ENCODE measurements at regions not wholly inside any gene's neighbourhood (a gene's known extent, or its start where the extent isn't known, plus 50 kb on each side); places are given as distances from the start of the nearest gene placed in this dataset.

- no peak for ATAC-seq
These were observed 635.0 kb downstream of the QKI start for GRCh38 chr6:164049517-164049988.

GRCh38 chr6:164048840-164049516, 634.5 kb downstream of the QKI start:
- TF ChIP-seq ISL1 (CRISPR knock-in tag; IDR thresholded peaks at IDR 0.05) (no peak), ZFP30 (CRISPR knock-in tag; IDR thresholded peaks at IDR 0.05) (no peak), OSR1 (CRISPR knock-in tag; IDR thresholded peaks at IDR 0.05) (no peak), CREB5 (CRISPR knock-in tag; IDR thresholded peaks at IDR 0.05; ENCODE audit: low read depth) (no peak), ARNTL (CRISPR knock-in tag; IDR thresholded peaks at IDR 0.05; ENCODE audit: borderline replicate concordance, low read depth) (no peak), TOX (CRISPR knock-in tag; IDR thresholded peaks at IDR 0.05; ENCODE audit: borderline replicate concordance) (no peak), ZFP3 (CRISPR knock-in tag; IDR thresholded peaks at IDR 0.05) (no peak), PPARA (CRISPR knock-in tag; IDR thresholded peaks at IDR 0.05; ENCODE audit: borderline replicate concordance) (no peak), ZNF8 (CRISPR knock-in tag; IDR thresholded peaks at IDR 0.05) (no peak), BACH2 (CRISPR knock-in tag; IDR thresholded peaks at IDR 0.05; ENCODE audit: borderline replicate concordance) (no peak), CSRNP3 (CRISPR knock-in tag; IDR thresholded peaks at IDR 0.05) (no peak), TCF4 (CRISPR knock-in tag; IDR thresholded peaks at IDR 0.05; ENCODE audit: borderline replicate concordance) (no peak), ZNF565 (CRISPR knock-in tag; conservative IDR thresholded peaks at IDR 0.05; ENCODE audit: low read depth) (no peak), ZC3H10 (CRISPR knock-in tag; IDR thresholded peaks at IDR 0.05) (no peak), CSDC2 (CRISPR knock-in tag; IDR thresholded peaks at IDR 0.05) (no peak), ESRRG (CRISPR knock-in tag; IDR thresholded peaks at IDR 0.05) (no peak), SNAI2 (CRISPR knock-in tag; IDR thresholded peaks at IDR 0.05) (no peak)
- TF ChIP-seq, protein P1, sequence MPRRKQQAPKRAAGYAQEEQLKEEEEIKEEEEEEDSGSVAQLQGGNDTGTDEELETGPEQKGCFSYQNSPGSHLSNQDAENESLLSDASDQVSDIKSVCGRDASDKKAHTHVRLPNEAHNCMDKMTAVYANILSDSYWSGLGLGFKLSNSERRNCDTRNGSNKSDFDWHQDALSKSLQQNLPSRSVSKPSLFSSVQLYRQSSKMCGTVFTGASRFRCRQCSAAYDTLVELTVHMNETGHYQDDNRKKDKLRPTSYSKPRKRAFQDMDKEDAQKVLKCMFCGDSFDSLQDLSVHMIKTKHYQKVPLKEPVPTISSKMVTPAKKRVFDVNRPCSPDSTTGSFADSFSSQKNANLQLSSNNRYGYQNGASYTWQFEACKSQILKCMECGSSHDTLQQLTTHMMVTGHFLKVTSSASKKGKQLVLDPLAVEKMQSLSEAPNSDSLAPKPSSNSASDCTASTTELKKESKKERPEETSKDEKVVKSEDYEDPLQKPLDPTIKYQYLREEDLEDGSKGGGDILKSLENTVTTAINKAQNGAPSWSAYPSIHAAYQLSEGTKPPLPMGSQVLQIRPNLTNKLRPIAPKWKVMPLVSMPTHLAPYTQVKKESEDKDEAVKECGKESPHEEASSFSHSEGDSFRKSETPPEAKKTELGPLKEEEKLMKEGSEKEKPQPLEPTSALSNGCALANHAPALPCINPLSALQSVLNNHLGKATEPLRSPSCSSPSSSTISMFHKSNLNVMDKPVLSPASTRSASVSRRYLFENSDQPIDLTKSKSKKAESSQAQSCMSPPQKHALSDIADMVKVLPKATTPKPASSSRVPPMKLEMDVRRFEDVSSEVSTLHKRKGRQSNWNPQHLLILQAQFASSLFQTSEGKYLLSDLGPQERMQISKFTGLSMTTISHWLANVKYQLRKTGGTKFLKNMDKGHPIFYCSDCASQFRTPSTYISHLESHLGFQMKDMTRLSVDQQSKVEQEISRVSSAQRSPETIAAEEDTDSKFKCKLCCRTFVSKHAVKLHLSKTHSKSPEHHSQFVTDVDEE (CRISPR knock-in tag; IDR thresholded peaks at IDR 0.05): no peak

More at GRCh38 chr6:164049517-164049988, 635.0 kb downstream of the QKI start:
- TF ChIP-seq PATZ1 (CRISPR knock-in tag; IDR thresholded peaks at IDR 0.05; ENCODE audit: borderline replicate concordance) (no peak), OSR1 (CRISPR knock-in tag; IDR thresholded peaks at IDR 0.05) (no peak), SNAI2 (CRISPR knock-in tag; IDR thresholded peaks at IDR 0.05) (no peak), RARB (CRISPR knock-in tag; IDR thresholded peaks at IDR 0.05) (no peak), ZNF8 (CRISPR knock-in tag; IDR thresholded peaks at IDR 0.05) (no peak), PPARA (CRISPR knock-in tag; IDR thresholded peaks at IDR 0.05; ENCODE audit: borderline replicate concordance) (no peak), ZC3H10 (CRISPR knock-in tag; IDR thresholded peaks at IDR 0.05) (no peak), ZNF70 (CRISPR knock-in tag; IDR thresholded peaks at IDR 0.05) (no peak)
- TF ChIP-seq, protein P2, sequence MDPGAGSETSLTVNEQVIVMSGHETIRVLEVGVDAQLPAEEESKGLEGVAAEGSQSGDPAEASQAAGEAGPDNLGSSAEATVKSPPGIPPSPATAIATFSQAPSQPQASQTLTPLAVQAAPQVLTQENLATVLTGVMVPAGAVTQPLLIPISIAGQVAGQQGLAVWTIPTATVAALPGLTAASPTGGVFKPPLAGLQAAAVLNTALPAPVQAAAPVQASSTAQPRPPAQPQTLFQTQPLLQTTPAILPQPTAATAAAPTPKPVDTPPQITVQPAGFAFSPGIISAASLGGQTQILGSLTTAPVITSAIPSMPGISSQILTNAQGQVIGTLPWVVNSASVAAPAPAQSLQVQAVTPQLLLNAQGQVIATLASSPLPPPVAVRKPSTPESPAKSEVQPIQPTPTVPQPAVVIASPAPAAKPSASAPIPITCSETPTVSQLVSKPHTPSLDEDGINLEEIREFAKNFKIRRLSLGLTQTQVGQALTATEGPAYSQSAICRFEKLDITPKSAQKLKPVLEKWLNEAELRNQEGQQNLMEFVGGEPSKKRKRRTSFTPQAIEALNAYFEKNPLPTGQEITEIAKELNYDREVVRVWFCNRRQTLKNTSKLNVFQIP (CRISPR knock-in tag; IDR thresholded peaks at IDR 0.05; ENCODE audit: borderline replicate concordance, low read depth): no peak
- TF ChIP-seq, protein P1 (CRISPR knock-in tag; IDR thresholded peaks at IDR 0.05): no peak

More at GRCh38 chr6:164048840-164049516, 634.5 kb downstream of the QKI start:
- ATAC-seq: no peak

Data from SK-N-SH treated with all-trans-retinoic acid at 6 μM for 48 hours (cell line).